ENCODE measurements at regions not wholly inside any gene's neighbourhood (a gene's known extent, or its start where the extent isn't known, plus 50 kb on each side); places are given as distances from the start of the nearest gene placed in this dataset.

DNA sequence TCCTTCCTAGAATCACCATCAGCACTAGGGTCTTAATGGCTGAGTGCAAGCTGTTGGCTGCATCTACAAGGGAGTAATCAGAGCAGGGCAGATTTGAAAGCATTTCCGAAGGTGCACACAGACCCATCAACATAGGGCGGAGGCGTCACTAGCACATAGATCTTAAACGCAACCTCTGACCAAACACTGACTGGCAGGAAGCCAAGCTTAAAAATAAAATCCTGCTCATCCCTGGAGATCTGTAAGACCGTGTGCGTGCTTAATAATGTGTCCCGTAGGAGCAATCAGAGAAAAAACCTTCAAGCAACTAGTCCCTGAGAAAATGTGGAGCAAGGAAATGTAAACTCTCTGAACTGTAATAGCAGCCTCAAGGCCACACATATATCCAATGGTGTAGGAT, 470.5 kb downstream of the ETS1 start:
- TF ChIP-seq POLR2A (IDR thresholded peaks at IDR 0.05) (no peak), CTCF (IDR thresholded peaks at IDR 0.05) (no peak), POLR2AphosphoS5 (IDR thresholded peaks at IDR 0.05) (no peak)

All from prostate gland (tissue), 2 donors.